Activated CD8-positive, alpha-beta memory T cell treated with anti-CD3 and anti-CD28 coated beads for 1 hour (primary cell): ENCODE measurements at regions not wholly inside any gene's neighbourhood (a gene's known extent, or its start where the extent isn't known, plus 50 kb on each side); places are given as distances from the start of the nearest gene placed in this dataset.

Experiments
- DNase-seq, 2 donors: peaks; one replicate each; pipeline ENCODE4 v3.0.0-alpha.2; 2020; ENCODE audit warnings: low read depth in 1 of 2; ENCODE audit errors: extremely low read depth in 1 of 2

GRCh38 chr3:135728007-135728721 lies 237.4 kb upstream of the PPP2R3A start:
- DNase-seq: no peak

GRCh38 chr3:135731546-135731945 lies 234.0 kb upstream of the PPP2R3A start:
- no peak for DNase-seq

- no peak for DNase-seq
Measured at GRCh38 chr3:135736740-135737139, 228.8 kb upstream of the PPP2R3A start.

GRCh38 chr3:135739779-135740178 lies 225.7 kb upstream of the PPP2R3A start:
- no peak for DNase-seq

GRCh38 chr3:135740211-135740610 lies 225.3 kb upstream of the PPP2R3A start:
- DNase-seq: no peak

- DNase-seq: no peak
Measured at GRCh38 chr3:135740751-135741150, 224.8 kb upstream of the PPP2R3A start.

- no peak for DNase-seq
Measured at GRCh38 chr3:135751991-135752390, 213.5 kb upstream of the PPP2R3A start.

- no peak for DNase-seq
Measured at GRCh38 chr3:135752851-135753250, 212.7 kb upstream of the PPP2R3A start.

GRCh38 chr3:135753506-135753905 lies 212.0 kb upstream of the PPP2R3A start:
- no peak for DNase-seq

GRCh38 chr3:135755330-135756105 lies 210.0 kb upstream of the PPP2R3A start:
- DNase-seq: no peak

- no peak for DNase-seq
Measured at GRCh38 chr3:135756106-135756668, 209.3 kb upstream of the PPP2R3A start.

- no peak for DNase-seq
Measured at GRCh38 chr3:135757421-135757820, 208.1 kb upstream of the PPP2R3A start.

GRCh38 chr3:135758961-135759360 lies 206.6 kb upstream of the PPP2R3A start:
- no peak for DNase-seq

- no peak for DNase-seq
Measured at GRCh38 chr3:135759651-135760050, 205.9 kb upstream of the PPP2R3A start.

GRCh38 chr3:135760581-135760980 lies 204.9 kb upstream of the PPP2R3A start:
- DNase-seq: no peak

- no peak for DNase-seq
Measured at GRCh38 chr3:135762188-135762856, 203.2 kb upstream of the PPP2R3A start.

GRCh38 chr3:135766115-135766514 lies 199.4 kb upstream of the PPP2R3A start:
- no peak for DNase-seq

- no peak for DNase-seq
Measured at GRCh38 chr3:135771760-135772159, 193.8 kb upstream of the PPP2R3A start.

- DNase-seq: no peak
Measured at GRCh38 chr3:135779024-135779423, 186.5 kb upstream of the PPP2R3A start.

GRCh38 chr3:135779590-135780235 lies 185.8 kb upstream of the PPP2R3A start:
- DNase-seq: no peak
